ENCODE measurements at regions not wholly inside any gene's neighbourhood (a gene's known extent, or its start where the extent isn't known, plus 50 kb on each side); places are given as distances from the start of the nearest gene placed in this dataset.

DNA sequence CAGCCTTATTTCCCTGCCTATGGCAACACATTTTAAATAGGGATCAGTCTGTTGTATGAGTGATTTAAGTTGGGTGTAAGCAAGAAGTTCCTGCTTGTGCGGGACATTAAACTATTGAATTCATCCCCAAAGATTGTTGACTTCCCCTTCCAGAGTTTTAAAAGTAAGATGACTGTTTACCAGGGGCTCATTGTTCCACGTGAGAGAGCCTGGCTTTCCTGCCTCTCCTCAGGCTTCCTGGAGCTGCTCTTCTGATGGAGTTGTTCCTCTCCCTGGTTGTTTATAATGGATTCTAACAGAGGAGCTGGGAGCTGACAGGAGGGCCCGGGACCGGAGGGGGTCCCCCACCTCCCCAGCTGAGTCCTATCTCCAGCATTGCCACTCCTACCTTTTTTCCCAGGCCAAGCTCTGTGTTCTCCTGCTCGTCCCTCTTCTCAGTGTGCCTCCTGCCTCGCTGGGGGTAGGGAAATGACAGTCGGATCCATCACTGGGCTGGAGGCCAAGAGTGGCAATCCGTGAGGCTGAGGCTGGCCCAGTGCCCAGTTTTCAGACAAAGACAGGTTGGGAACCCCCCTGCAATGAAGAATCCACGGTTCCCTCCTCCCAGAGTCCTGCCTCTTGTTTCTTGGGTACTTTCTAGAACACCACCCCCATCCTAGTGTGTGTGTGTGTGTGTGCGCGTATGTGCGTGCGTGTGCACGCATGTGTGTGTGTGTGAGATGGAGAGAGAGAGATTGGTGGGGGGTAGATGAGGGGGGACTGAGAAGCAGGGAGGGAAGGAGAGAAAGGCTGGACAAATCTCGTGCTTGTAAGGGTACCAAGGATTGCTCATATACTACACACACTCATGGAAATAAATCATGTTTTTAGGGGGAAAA lies 123.7 kb upstream of the NFIB start:
- Mint-ChIP-seq H3K9me3 (no peaks in the 10 kb centered on the region), H3K4me1 (no peaks in the 10 kb centered on the region), H3K36me3 (ENCODE audit: low read depth) (no peaks in the 10 kb centered on the region), H3K4me3 (no peak overlapping the region), H3K27me3 (peaks cover 22% of the 10 kb centered on the region), H3K27ac (no peak overlapping the region)
- ATAC-seq (replicated peaks), result no peak

DNA sequence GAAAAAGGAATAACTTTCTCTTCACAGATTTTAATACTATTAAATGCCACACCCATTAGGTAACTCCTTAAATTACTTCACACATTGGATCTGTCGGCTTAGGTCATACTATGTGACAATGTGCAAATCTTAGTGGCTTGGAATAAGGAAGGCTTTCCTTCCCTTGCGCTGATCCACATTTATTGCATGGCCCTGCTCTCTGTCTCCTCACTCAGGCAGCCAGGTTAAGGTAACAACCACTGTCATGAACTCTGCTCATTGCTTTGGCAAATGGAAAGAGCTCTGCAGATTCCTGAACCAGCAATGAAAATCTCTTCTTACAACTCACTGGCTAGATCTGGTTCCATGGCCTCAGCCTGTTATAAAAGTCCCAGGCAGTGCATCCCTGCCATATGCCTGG lies 121.9 kb upstream of the NFIB start:
- H3K4me1 Mint-ChIP-seq, result no peaks in the 10 kb centered on the region
- ATAC-seq (replicated peaks), result no peak
- no peaks in the 10 kb centered on the region for H3K36me3 Mint-ChIP-seq (ENCODE audit: low read depth)
- no peak overlapping the region for H3K4me3 Mint-ChIP-seq
- peaks cover 22% of the 10 kb centered on the region for H3K27me3 Mint-ChIP-seq
- no peaks in the 10 kb centered on the region for H3K9me3 Mint-ChIP-seq
- H3K27ac Mint-ChIP-seq, result no peak overlapping the region

DNA sequence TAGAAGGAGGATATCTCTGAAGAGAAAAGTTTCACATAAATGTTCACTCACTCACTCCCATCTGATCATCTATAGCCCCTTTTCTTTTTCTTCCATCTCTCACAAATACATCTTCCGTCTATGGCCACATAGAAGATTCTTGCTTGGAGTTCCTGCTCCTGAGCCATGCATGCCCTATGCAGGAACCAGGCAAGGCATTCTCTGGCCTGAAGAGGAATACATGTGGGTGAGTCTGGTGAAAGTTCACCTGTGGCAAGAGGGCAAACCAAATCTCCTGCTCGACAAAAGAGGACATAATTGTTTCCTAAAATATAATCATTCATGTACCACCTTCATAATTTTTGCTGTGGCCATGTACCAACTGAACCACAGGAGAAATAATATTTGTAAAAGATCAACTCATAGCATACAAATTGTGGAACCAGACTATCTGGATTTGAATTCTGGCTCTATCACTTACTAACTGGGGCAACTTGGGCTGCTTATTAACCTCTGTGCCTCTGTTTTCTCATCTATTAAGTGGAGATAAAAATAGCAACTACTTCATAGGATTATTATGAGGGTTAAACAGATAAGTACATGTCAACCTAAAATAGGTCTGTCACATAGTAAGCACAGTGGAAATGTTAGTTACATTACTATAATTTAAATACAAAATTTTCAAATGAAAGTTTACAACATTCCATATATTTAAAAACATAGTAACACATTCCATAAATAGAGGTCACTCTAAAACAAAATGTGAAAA lies 121.2 kb upstream of the NFIB start:
- H3K27ac Mint-ChIP-seq, result no peak overlapping the region
- no peak overlapping the region for H3K4me3 Mint-ChIP-seq
- H3K36me3 Mint-ChIP-seq (ENCODE audit: low read depth), result no peaks in the 10 kb centered on the region
- no peaks in the 10 kb centered on the region for H3K4me1 Mint-ChIP-seq
- ATAC-seq (replicated peaks), result no peak
- H3K27me3 Mint-ChIP-seq, result peaks cover 22% of the 10 kb centered on the region
- H3K9me3 Mint-ChIP-seq, result no peaks in the 10 kb centered on the region

DNA sequence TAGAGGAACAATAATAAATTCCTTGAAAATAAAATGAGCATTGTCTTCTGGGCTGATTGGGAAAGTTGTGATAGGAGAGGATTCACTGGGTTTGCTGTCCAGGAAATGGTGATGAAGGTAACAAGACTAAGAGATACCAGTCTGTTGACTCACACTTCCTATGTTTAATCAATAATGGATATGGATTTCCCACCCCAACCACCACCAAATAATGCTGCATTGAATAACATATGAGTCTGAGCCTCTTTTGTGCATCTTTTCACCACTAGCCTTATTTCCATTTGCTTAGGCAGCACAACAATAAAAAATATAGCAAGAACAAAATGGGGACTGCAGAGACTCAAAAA lies 120.2 kb upstream of the NFIB start:
- H3K27me3 Mint-ChIP-seq, result peaks cover 25% of the 10 kb centered on the region
- no peaks in the 10 kb centered on the region for H3K4me1 Mint-ChIP-seq
- no peaks in the 10 kb centered on the region for H3K9me3 Mint-ChIP-seq
- no peaks in the 10 kb centered on the region for H3K36me3 Mint-ChIP-seq (ENCODE audit: low read depth)
- no peak overlapping the region for H3K4me3 Mint-ChIP-seq
- no peak overlapping the region for H3K27ac Mint-ChIP-seq
- no peak for ATAC-seq (replicated peaks)

DNA sequence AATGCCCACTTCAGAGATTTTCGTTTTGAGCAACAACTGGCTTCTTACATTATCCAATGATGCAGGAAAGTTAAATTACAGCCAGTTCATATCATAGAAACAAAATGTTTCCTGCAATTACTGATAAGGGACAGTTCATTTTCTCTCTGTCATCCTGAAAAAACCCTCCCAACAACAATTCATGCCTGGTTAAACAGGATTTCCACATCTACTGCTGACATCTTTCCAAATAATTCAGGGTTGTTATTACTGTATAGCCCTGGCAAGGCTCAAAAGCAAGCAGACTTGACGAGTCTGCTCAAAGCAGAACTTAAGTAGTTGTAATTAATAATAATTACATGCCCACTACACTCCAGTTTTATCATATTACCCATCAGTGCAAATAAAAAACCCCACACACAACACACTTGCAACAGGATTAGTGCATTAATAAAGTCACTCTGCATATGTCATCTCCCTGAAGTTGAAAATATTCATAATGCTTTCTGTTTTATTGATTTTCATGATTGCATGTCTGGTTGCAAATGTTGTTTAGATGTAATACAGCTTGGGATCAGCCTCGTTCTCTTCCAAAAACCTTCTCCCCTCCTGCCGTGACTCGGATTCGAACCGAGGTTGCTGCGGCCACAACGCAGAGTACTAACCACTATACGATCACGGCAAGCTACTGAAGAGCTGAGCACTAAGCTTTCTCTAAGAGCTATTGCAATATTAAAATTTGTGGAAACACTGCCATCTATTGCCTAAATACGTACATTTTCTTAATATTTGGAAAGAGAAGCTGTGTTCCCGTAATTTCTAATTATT lies 119.6 kb upstream of the NFIB start:
- no peaks in the 10 kb centered on the region for H3K4me1 Mint-ChIP-seq
- no peak overlapping the region for H3K27ac Mint-ChIP-seq
- ATAC-seq (replicated peaks), result no peak
- no peaks in the 10 kb centered on the region for H3K36me3 Mint-ChIP-seq (ENCODE audit: low read depth)
- no peak overlapping the region for H3K4me3 Mint-ChIP-seq
- H3K27me3 Mint-ChIP-seq, result peaks cover 25% of the 10 kb centered on the region
- H3K9me3 Mint-ChIP-seq, result no peaks in the 10 kb centered on the region

GRCh38 chr9:14432666-14433350 lies 118.9 kb upstream of the NFIB start:
- ATAC-seq (replicated peaks), result no peak
- Mint-ChIP-seq H3K36me3 (ENCODE audit: low read depth) (no peaks in the 10 kb centered on the region), H3K27me3 (peaks cover 25% of the 10 kb centered on the region), H3K4me1 (no peaks in the 10 kb centered on the region), H3K27ac (no peak overlapping the region), H3K4me3 (no peak overlapping the region), H3K9me3 (no peaks in the 10 kb centered on the region)

DNA sequence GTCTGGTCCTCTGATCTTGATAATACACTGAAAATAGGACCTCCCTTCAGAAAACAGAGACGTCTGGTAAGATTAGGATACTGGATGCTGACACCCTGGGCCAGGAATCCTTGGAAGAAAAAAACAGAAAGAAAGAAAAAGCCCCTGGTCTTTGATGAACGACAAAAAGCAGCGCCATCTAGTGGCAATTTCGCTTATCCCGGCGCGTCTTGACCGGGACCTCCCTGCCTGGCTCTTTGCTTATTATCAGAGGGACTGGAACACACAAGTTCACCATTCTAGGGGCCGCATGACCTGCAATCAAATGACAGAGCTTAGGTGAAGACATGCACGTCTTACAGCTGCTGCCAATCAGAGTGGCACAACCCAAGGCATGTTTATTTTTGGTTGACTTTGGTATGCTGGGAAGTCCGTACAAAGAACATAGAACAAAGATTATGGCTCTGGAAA lies 114.9 kb upstream of the NFIB start:
- no peak for ATAC-seq (replicated peaks)
- H3K36me3 Mint-ChIP-seq (ENCODE audit: low read depth), result no peaks in the 10 kb centered on the region
- H3K4me3 Mint-ChIP-seq, result no peak overlapping the region
- no peaks in the 10 kb centered on the region for H3K4me1 Mint-ChIP-seq
- no peak overlapping the region for H3K27ac Mint-ChIP-seq
- H3K27me3 Mint-ChIP-seq, result peaks cover 15% of the 10 kb centered on the region
- H3K9me3 Mint-ChIP-seq, result no peaks in the 10 kb centered on the region

GRCh38 chr9:14427419-14427818 lies 113.5 kb upstream of the NFIB start:
- Mint-ChIP-seq H3K4me1 (no peaks in the 10 kb centered on the region), H3K27me3 (peaks cover 13% of the 10 kb centered on the region)
- no peak for ATAC-seq (replicated peaks)

GRCh38 chr9:14424983-14425382 lies 111.0 kb upstream of the NFIB start:
- Mint-ChIP-seq H3K27ac (no peak overlapping the region), H3K27me3 (peaks cover 12% of the 10 kb centered on the region), H3K4me1 (no peaks in the 10 kb centered on the region), H3K9me3 (no peaks in the 10 kb centered on the region), H3K4me3 (no peak overlapping the region), H3K36me3 (ENCODE audit: low read depth) (no peaks in the 10 kb centered on the region)
- no peak for ATAC-seq (replicated peaks)

More at GRCh38 chr9:14427419-14427818, 113.5 kb upstream of the NFIB start:
- Mint-ChIP-seq H3K27ac (no peak overlapping the region), H3K36me3 (ENCODE audit: low read depth) (no peaks in the 10 kb centered on the region), H3K9me3 (no peaks in the 10 kb centered on the region), H3K4me3 (no peak overlapping the region)

DNA sequence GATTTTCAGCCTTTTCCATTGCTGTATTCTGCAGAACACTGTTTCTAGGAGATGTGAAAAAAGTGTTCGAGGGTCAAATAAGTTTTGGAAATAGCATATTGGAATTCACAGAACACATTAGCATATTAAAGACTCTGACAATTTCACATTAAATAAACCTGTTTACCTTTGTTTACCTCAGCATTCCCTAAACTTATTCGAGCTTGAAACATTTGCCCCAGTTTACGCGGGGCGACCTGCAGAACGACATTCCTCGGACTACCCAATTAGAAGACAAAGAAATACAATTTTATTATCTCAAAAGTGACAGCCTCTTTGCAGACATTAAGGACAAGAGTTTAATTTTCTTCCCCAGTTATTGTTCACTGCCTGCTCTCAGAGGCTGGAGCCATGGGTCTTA lies 110.3 kb upstream of the NFIB start:
- H3K4me3 Mint-ChIP-seq, result no peak overlapping the region
- H3K36me3 Mint-ChIP-seq (ENCODE audit: low read depth), result no peaks in the 10 kb centered on the region
- H3K4me1 Mint-ChIP-seq, result no peaks in the 10 kb centered on the region
- no peaks in the 10 kb centered on the region for H3K9me3 Mint-ChIP-seq
- no peak overlapping the region for H3K27ac Mint-ChIP-seq
- ATAC-seq (replicated peaks), result no peak
- peaks cover 10% of the 10 kb centered on the region for H3K27me3 Mint-ChIP-seq

DNA sequence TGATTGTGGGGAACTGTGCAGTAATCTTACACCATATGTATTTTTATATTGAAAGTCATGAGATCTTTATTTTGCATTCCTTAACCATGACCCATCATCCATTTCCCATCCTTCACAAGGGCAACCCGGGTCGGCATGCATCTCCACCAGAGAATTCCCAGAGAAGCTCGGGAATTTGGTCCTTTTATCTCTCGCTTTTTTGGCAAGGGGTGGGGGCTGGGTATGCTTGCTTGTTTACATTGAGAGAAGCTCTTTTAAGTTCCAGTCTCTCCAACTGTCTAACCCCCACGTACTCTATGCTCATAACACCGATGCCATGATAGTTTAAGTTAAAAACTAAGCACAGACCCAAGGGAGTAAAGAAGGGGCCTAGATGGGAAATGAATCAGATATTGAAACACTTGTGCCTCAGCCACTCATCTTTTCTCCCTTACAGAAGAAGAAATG lies 109.9 kb upstream of the NFIB start:
- Mint-ChIP-seq H3K9me3 (no peaks in the 10 kb centered on the region), H3K27ac (no peak overlapping the region), H3K4me3 (no peak overlapping the region), H3K4me1 (no peaks in the 10 kb centered on the region), H3K36me3 (ENCODE audit: low read depth) (no peaks in the 10 kb centered on the region), H3K27me3 (peaks cover 10% of the 10 kb centered on the region)
- no peak for ATAC-seq (replicated peaks)

DNA sequence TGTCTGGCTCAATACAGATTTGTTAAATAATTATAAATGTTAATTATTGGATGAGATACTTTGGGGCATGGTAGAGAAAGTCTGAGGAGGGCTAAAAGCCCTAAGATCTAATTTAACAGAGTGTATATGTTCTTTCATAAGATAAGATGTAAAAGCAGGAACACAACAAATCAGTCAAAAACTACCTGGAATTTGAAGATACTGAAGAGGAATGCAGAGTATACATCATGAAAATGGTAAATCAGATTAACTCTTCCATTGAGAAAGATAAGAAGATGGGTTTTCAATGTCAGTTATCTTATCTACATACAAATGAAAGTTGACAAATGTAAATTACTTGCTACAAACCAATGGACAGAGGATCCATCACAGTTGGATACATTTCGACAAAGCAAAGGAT lies 107.3 kb upstream of the NFIB start:
- Mint-ChIP-seq H3K4me1 (no peaks in the 10 kb centered on the region), H3K36me3 (ENCODE audit: low read depth) (no peaks in the 10 kb centered on the region), H3K27ac (no peak overlapping the region), H3K27me3 (no peaks in the 10 kb centered on the region), H3K9me3 (no peaks in the 10 kb centered on the region), H3K4me3 (no peak overlapping the region)
- no peak for ATAC-seq (replicated peaks)

GRCh38 chr9:14418941-14419937 lies 105.3 kb upstream of the NFIB start:
- no peaks in the 10 kb centered on the region for H3K9me3 Mint-ChIP-seq
- H3K4me1 Mint-ChIP-seq, result no peaks in the 10 kb centered on the region
- H3K27me3 Mint-ChIP-seq, result no peaks in the 10 kb centered on the region
- no peak for ATAC-seq (replicated peaks)
- no peak overlapping the region for H3K4me3 Mint-ChIP-seq
- H3K36me3 Mint-ChIP-seq (ENCODE audit: low read depth), result no peaks in the 10 kb centered on the region
- H3K27ac Mint-ChIP-seq, result no peak overlapping the region
